Breast epithelium (tissue), 3 donors: ENCODE measurements at regions not wholly inside any gene's neighbourhood (a gene's known extent, or its start where the extent isn't known, plus 50 kb on each side); places are given as distances from the start of the nearest gene placed in this dataset.

Source experiments
- CTCF ChIP-seq, 3 donors: fragments of 450-650 bp; IDR thresholded peaks; one replicate each; pipeline ENCODE4 v1.5.1; 2016 to 2017; ENCODE audit warnings: antibody characterized with exemption in 3 of 3, mild to moderate bottlenecking in 3 of 3, moderate library complexity in 3 of 3
- POLR2AphosphoS5 ChIP-seq, 3 donors: sonication (generic); formaldehyde crosslinking; IDR thresholded peaks; one replicate each; pipeline ENCODE4 v1.6.1; 2017; ENCODE audit warnings: antibody characterized with exemption in 3 of 3

- TF ChIP-seq POLR2AphosphoS5 (IDR thresholded peaks at IDR 0.05) (no peak), CTCF (IDR thresholded peaks at IDR 0.05) (no peak)
Measured at GRCh38 chr14:62018606-62019005, 256.4 kb downstream of the SNAPC1 start.
